Muscle of back (tissue), 3 donors: ENCODE measurements at regions not wholly inside any gene's neighbourhood (a gene's known extent, or its start where the extent isn't known, plus 50 kb on each side); places are given as distances from the start of the nearest gene placed in this dataset.

Experiments
- DNase-seq, 3 donors: peaks; one replicate each; pipeline versions ENCODE4 v3.0.0 to v3.0.0-alpha.2; 2013

- no peak for DNase-seq
Measured at GRCh38 chr6:102631921-102632320, 1238.4 kb downstream of the GRIK2 start.

DNA sequence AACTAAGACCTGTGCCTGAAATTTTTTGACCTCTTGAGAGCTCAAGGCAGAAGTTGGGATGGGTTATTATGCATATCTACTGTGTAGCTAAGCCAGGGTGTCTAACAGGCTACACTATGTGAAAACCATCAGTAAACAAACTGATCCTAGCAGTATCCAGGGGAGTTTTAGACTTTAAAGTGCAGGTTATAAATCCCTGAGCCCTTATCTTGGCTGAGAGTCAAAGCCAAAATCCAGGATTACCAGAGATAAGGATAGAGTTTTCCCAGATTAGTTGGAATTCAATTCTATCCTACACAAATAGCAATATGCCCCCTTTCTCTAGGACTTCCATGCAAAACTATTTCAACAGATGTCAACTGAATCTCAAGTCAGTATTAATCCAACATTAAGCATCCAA is 1229.7 kb downstream of the GRIK2 start:
- no peak for DNase-seq

- no peak for DNase-seq
Measured at GRCh38 chr6:102619585-102619984, 1226.1 kb downstream of the GRIK2 start.

DNA sequence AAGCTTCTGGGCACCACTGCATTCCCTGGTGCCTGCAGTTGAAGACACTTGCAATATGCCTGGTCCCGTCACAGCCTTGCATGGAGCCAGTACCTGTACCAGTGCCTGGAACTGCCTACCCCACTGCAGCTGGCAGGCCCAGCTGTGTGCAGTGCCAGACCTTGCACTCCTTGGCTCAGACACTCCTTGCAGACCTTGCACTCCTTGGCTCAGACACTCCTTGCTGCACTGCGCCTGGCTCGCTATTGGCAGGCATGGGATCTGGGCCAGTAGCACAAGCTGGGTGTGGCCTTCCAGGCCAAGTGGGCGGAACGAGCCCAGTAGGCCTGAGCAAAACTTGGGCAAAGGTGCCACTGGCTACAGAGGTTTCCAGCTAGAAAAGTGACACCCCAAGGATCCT is 1189.1 kb downstream of the GRIK2 start:
- DNase-seq: no peak

- no peak for DNase-seq
Measured at GRCh38 chr6:102581378-102582124, 1188.0 kb downstream of the GRIK2 start.

GRCh38 chr6:102571236-102571908 is 1177.9 kb downstream of the GRIK2 start:
- DNase-seq: peak in 1 of 3 donors; percentile 1

- no peak for DNase-seq
Measured at GRCh38 chr6:102562713-102563112, 1169.2 kb downstream of the GRIK2 start.

DNA sequence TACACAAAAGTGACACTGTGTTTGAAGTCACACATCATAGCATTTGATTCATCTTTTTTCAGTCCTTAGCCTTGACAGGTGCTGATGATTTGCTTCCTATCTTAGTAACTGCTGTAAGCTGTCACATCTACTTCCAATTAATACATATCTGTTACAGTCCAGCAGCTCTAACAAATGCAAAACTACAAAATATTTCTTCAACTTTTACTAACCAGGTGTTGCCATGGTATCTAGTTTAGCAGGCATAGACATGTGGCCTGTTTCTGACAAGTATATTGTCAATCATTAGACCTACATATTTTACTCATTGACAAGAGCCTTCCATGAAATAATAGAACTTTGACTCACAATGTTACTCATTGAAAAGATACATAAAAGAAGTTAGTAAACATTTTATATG is 1159.7 kb downstream of the GRIK2 start:
- DNase-seq: no peak

DNA sequence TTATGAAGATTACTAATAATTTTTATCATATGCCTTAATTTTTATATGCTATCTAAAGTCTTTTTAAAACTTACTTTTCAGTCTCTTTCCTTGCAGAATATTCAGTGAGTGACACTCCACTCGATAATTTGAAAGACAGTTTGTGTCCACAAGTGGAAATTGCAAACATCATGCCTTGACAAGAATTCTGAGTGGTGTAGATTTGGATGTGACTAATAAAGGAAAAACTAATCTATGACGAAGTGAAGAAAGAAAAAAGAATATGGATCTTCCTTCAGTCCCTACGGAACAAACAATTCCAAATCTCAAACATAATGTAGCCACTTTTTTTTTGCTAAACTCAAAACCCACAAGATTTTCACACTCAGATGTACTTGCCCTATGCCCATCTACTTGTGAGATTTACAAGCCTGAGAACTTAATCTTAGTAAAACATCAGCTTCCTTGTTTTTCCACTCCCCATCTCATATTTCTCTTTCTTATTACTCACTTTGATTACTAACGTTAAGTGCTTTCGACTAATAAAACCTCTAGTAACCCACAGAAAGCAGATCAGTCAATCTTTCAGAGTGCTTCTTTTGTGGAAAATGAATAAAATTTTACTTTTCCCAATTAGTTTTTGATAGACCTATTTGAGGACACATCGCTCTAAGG is 1155.8 kb downstream of the GRIK2 start:
- no peak for DNase-seq

GRCh38 chr6:102525336-102525735 is 1131.8 kb downstream of the GRIK2 start:
- DNase-seq: no peak

DNA sequence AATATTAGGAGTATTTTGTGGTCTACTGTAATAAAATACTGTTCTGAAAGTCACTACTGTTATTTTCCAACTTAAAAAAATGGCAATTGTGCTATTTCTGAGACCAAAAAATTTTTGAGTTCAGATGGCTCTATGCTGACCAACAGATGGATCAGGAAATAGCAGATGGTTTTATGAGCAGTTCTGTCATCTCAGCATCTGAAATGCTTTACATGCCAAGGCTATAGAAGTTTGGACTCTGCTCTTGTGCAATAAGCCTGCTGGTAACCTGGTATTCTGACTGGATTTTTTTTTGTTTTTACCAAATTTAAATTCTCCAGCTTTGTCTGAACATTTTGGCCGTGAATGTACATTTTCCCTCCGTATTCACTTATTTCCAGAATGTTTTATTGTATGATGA is 1127.5 kb downstream of the GRIK2 start:
- DNase-seq: no peak

DNA sequence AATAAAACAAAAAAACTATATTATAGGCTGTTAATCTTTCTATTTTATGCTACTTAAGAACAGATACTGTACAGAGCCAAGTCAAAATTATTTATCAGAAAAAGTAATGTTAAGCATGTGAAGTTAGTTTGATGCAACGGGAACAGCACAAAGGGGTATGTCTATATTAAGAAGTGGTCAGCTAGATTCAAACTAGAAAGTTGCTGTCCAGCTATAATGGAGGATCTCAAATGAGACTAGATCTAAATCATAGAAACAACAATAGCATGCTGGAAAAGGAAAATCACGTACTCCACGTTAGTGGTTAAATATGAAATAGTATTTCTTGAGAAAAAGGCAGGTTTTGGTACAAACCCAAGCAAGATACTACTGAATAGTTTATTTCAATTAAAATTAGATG is 1124.0 kb downstream of the GRIK2 start:
- no peak for DNase-seq

DNA sequence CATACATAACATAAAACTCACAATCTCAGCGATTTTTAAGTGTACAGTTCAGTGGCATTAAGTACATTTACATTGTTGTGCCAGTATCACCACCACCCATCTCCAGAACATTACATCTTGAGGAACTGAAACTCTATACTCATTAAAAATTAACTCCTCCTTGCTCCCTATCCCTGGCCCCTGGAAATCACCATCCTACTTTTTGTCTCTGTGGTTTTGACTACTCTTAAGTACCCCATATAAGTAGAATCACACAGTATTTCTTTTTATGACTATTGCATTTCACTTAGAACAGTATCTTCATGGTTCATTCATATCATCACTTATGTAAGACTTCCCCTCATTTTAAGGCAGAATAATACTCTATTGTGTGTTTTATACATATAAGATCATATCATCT is 1108.1 kb downstream of the GRIK2 start:
- DNase-seq: no peak

GRCh38 chr6:102494808-102495207 is 1101.3 kb downstream of the GRIK2 start:
- no peak for DNase-seq

DNA sequence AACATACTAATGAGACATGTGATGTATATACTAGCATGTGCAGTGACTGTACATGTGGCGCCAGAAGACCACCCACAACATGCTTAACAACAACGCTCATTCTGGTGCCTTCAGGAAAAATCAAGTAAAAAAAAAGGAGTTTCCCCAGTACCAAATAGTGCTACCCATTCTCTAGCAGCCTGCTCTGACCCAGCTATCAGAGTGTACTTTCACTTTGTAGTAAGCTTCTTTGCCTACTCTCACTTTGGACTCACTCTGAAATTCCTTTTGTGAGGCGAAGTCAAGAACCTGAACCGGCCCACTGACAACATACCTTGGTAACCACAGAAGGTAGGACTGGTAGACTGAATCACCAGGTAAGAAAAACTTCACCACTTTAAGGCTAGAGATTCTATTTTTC is 1100.0 kb downstream of the GRIK2 start:
- no peak for DNase-seq

GRCh38 chr6:102488729-102489128 is 1095.2 kb downstream of the GRIK2 start:
- peak in 1 of 3 donors; percentile 33 for DNase-seq

DNA sequence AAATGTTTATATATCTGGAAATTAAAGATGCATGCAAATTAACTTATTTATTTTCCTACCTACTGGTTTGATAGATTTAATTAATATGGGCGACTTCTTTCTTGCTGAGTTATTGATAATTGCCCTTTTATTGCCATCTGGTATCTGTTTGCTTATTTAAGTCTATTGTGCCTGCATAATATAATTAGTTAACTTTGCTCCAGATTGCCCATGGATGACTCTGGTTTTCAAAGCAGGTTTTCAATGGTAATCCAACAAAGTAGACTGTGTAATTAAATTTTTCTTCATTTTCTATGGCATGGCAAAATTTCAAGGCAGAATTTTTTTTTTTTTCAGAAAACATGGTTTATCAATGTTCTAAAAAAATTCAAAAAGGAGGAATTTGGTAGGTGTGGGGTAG is 1092.0 kb downstream of the GRIK2 start:
- no peak for DNase-seq

- DNase-seq: no peak
Measured at GRCh38 chr6:102474041-102474807, 1080.7 kb downstream of the GRIK2 start.

GRCh38 chr6:102458990-102459389 is 1065.5 kb downstream of the GRIK2 start:
- no peak for DNase-seq

GRCh38 chr6:102438171-102438570 is 1044.7 kb downstream of the GRIK2 start:
- no peak for DNase-seq

DNA sequence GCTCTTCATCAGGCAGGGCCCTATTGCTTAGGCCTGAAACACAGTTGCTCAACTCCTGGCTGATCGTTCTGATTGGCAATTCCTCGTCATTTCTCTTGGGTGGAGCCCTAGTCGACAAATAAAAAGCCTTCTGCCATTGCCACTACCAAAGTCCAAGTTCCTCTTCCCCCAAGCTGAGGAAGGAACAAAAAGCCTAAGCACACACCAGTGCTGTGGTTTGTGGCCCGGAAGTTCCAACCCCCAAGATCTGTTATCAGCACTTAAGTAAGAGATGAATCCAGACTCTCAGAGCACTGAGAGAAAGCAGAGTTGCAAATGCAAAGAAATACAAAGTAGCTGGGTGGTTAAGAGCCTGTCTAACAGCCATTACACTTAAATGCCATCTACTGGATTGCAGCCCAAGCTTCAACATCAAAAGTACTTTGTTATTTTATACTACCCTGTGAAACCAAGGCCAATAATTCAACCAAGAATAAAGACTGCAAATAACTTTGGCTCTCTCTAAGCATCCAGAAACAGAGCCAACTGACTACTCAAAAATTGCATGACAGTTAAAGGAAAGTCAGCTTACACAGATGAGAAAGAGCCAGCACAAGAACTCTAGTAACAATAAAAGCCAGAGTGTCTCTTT is 1024.0 kb downstream of the GRIK2 start:
- no peak for DNase-seq

DNA sequence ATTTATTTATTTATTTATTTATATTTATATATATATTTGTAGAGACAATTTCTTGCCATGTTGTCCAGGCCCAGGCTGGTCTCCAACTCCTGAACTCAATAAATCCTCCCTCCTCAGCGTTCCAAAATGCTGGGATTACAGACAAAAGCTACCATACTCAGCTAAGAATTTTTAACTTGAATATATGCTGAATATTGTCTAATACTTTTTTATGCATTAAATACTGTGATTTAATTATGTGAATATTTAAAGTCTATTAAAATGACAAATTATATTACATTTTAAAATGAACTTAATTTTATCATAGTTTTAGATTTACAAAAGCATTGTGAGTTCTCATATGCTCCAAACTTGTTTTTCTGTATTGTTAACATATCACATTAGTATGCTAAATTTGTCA is 1022.4 kb downstream of the GRIK2 start:
- DNase-seq: no peak
